Muscle of arm (tissue), 1 donor: ENCODE measurements at regions not wholly inside any gene's neighbourhood (a gene's known extent, or its start where the extent isn't known, plus 50 kb on each side); places are given as distances from the start of the nearest gene placed in this dataset.

Experiments
- DNase-seq: peaks from one replicate; pipeline ENCODE4 v3.0.0-alpha.2; 2013

DNA sequence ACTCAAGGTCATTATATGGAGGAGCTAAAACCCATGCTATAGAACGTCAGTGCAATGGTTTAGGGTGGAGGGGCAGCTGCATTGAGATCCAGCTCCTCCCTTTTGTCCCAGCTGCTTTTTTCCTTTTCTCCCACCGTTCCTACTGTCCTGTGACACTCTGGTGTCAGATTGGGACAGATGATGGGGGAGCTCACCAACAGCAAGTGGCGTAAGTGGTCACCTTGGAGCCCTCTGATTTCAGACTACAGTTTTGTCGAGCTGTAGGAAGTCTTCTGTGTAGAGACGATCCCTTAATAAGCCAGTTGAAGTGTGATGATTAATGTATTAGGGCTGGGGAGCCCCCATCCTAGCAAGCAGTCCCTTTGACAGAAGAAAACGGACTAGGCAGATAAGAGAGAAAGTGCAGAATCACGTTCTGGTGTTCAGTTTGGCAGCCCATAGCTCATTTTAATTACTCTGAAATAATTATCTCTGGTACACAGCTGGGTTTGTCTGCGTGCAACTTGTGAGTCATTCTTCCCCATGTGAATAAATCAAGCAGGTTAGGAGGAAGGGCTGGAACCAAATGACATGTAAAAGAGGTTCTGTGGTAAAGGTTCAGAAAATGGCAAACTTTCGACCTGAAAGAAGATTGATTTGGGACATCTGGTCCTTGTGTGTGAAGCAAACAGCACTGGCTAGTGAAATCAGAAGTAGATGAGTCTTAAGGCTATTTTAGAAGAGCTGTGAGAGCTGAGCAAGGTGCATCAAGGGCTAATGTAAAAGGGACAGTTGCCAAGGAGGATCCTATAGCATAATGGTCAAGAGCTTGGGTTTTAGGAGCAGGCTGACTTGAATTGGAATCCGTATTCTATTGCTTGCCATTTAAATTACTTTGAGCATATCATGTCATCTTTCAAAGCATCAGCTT, 241.4 kb downstream of the EDEM1 start:
- DNase-seq: no peak

DNA sequence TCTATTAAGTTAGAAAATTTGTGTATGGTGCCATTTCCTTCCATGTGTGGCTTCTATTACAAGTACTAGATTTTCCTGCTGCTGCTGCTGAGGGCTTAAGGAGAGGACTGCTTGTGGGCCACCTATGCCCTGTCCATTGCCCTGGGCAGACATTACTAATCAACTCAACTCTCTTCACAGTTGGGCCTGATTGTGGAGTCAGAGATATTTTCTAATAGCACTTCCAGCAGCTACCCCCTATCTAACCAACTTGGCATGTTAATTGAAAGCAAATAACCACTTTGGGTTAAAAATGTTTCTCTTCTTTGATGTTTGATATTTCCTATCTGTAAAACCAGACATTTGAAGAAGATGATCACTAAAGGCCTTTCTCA, 242.0 kb downstream of the EDEM1 start:
- no peak for DNase-seq

DNA sequence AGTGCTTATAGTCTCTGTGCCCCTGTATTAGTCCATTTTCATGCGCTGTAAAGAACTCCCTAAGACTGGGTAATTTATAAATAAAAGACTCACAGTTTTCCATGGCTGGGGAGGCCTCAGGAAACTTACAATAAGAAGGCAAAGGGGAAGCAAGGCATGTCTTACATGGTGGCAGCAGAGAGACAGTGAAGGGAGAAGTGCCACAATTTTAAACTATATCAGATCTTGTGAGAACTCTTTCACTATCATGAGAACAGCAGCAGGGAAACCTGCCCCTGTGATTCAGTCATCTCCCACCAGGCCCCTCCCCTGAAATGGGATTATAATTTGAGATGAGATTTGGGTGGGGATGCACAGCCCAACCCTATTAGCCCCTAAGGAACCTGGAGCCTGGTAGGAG, 243.2 kb downstream of the EDEM1 start:
- DNase-seq: no peak

DNA sequence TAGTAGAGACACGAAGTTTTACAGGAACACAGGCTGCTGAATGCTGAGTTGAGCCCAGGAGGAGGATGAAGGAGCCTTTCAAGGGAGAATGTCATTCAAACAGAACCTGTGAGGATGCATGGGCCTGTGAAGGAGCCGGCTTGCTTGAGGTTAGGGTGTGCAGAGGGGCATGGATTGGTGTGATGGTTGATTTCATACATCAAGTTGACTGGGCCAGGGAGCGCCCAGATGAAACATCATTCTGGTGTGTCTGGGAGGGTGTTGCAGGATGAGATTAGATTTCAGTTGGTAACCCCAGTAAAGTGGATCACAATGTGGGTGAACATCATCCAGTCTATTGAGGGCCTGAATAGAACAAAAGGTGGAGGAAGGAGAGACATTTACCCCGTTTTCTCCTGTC, 243.6 kb downstream of the EDEM1 start:
- no peak for DNase-seq

DNA sequence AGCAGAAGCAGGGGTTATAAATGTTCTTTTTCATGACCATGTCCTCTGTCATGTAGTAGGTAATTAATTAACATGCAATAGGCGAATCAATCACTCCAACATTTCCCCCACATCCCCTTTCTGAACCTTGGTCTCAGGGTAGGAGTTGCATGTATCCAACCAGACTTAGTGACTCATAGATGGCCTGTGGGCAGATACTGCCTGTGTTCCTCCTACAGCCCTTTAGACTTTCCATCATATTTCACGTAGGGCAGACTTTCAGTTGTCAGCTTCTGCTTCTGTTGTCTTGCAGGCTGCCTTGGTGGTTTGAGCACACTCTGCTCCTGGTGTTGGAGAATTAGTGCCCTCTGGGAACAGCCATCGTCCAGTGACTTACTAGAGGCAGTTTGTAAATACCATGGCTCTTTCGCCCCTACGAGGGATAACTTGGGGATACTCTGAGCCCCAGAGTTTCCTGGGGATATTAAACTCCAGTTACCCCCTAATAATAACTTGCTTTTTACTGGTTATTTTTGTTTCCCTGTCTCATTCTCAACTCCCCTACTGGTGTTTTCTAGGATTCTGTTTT, 244.4 kb downstream of the EDEM1 start:
- DNase-seq: no peak

DNA sequence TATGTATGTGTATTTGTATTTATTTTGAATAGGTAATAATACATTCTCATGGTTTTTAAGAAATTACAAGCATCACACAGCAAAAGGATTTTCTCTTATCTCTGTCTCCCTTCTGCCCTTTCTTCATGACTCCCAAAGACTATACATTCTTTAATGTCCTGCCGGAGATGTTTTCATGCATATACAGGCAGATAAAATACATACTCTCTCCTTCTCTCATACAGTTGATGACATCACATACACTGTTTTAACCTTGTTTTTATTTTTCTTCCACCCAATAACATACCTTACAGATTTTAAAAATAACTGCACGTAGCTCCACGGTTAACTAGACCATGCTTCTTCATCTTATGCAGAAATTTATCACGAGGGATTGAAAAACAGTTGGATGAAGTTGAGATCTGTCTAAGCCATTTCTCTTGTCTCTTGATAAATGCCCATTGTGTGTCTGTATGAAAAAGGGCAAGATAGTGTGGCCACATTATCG, 249.8 kb downstream of the EDEM1 start:
- DNase-seq: no peak

DNA sequence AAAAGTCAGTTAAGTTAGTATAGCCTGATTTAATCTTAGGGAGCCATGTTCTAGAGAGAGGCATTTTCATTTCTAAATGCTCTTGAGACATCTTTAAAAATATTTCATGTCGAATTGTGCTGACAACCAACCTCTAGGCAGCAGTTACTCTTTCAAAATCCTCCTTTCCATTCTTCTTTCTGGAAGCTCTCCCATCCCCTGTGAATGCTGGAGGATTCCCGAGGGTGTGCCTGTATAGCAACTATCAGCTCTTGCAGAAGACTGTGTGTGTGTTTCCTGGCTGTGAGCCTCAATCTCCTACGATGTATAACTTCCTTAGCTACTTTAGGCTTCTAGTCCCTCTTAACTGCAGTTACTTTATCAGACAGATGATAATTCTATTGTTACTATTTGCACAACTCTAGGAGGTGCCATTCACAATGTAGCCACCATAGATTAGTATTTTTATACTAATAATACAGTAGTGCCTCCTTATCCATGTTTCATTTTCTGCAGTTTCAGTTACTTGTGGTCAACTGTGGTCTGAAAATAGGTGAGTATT, 250.3 kb downstream of the EDEM1 start:
- DNase-seq: no peak

DNA sequence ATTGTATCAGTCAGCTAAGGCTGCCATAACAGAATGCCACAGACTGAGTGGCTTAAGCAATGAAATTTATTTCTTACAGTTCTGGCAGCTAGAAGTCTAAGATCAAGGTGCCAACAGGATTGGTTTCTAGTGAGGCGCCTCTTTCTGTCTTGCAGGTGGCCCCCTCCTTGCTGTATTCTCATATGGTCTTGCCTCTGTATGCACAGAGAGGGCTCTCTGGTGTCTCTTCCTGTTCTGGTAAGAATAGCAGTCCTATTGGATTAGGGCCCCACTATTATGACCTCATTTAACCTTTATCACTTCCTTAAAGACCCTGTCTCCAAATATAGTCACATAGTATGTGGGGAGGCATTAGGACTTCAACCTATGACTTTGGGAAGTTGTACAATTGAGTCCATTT, 253.9 kb downstream of the EDEM1 start:
- no peak for DNase-seq

DNA sequence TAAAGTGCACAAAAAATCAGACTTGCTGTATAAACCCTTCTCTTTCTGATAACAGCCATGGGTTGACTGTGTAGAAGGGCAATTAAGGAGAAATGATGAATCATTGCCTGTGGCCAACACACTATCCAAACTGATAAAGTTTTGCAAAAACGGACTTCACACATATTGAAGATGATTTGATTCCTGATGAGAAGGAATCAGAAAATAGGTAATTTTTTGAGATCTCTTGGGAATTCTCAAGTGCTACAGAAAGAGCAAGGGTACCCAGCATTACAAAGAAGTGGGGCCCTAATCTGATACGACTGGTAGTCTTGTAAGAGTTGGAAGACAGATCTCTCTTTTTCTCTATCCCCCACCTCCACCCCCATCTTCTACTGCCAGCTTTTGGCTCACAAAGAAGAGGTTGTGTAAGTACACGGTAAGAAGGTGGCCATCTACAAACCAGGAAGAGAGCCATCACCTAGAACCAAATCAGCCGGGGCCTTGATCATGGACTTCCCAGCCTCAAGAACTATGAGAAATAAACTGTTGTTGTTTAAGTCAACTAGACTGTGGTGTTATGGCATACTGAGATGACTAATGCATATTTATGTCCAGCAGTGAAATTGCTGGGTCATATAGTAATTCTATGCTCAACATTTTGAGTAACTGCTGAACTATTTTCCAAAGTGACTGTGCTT, 254.7 kb downstream of the EDEM1 start:
- DNase-seq: no peak

DNA sequence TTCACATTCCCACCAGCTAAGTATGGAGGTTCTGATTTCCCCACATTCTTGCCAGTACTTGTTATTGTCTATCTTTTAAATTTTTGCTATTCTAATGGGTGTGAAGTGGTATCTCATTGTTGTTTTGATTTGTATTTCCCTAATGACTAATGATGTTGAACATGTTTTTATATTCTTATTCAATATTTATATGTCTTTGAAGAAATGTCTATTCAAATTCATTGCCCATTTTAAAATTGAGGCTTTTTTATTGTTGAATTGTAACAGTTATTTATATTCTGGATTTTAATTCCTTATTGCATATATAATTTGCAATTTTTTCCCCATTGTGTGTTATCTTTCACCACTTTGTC, 255.3 kb downstream of the EDEM1 start:
- DNase-seq: no peak

DNA sequence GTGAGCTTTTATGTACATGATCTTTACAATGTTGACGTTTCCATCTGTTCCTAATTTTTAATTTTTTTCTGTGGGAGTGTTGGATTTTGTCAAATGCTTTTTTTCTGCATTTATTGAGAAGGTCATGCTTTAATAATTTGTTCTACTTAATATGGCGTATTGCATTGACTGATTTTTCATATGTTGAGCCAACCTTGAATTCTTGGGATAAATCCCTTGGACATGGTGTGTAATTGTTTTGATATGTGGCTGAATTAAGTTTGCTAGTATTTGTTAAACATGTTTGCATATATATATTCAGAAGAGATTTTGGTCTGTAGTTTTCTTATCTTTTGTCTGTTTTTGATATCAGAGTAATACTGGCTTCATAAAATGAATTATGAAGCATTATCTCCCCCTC, 256.7 kb downstream of the EDEM1 start:
- DNase-seq: no peak

DNA sequence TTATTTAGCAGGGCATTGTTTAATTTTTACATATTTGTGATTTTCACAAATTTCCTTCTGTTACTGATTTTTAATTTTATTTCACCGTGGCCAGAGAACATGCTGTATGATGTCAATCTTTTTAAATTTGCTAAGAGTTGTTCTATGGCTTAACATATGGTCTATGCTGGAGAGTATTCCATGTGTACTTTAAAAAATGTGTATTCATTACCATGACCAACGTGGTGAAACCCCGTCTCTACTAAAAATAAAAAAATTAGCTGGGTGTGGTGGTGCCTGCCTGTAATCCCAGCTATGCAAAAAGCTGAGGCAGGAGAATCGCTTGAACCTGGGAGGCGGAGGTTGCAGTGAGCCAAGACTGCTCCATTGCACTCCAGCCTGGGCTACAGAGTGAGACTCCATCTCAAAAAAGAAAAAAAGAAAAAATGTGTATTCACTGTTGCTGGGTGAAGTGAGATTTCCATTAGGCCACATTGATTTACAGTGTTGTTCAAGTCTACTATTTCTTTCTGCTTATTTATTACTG, 258.2 kb downstream of the EDEM1 start:
- no peak for DNase-seq

DNA sequence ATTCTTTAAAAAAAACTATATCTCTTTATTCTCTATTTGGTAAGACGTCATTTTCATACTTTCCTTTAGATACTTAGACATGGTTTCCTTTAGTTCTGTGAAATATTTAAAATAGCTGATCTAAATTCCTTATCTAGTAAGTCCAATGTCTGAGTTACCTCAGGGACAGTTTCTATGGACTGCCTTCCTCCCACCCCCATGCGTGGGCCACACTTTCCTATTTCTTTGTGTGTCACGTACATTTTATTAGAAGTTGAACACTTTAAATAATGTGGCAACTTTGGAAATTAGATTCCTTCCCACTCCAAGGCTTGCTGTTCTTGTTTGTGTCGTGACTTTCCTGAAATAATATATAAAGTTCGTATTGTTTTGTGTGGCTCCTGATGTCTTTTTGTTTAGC, 260.7 kb downstream of the EDEM1 start:
- no peak for DNase-seq

DNA sequence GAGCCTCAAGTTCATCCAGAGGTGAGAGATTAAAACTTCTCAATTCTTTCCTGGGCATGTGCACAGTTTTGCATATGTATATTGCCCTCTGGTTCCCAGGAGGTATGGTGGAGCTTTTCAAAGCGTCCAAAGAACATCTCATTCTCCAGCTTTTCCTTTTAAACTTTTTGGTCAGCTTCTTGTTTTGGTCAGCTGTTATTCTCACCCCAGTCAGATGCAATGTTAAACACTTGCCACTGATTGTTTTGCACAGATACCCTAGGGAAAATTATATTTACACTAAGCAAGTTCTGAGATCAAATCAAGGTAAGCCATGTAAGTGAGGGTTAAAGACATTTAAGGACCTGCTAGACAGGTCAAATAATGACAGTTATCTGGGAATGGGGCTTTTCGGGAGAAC, 261.3 kb downstream of the EDEM1 start:
- DNase-seq: no peak

DNA sequence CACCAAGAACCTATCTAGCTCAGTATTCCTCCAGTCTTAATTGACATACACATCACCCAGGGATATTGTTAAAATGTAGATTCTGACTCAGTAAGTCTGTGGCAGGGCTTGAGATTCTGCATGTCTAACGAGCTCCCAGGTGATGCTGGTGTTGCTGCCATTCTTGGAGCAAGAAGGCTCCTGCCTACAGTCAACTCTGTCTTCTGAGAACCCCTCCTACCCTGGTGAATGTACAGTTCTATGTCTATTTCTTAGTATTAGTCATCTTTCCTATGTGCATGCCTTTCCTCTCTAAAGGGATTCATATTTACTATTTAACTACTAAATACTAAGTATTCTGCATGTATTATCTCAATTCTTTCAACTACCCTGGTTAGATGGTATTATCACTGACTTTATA, 268.7 kb downstream of the EDEM1 start:
- DNase-seq: no peak

DNA sequence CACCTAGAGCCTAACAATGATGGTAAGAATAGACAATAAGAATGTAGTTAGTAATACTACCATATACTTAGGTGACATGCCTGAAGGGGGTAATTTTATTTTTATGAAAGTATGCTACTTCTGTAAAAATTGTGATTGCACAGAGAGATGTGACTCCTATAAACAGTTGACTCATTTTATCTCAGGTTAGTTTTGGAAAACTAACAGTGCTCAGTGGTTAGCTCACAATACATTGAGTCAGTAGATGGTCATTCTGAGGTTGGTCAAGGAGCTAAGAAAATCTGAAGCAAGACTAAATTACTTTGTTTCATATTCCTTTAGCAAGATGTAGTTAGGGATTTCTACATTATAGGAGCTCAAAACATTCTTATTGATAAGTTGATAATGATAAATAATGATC, 271.0 kb downstream of the EDEM1 start:
- no peak for DNase-seq

DNA sequence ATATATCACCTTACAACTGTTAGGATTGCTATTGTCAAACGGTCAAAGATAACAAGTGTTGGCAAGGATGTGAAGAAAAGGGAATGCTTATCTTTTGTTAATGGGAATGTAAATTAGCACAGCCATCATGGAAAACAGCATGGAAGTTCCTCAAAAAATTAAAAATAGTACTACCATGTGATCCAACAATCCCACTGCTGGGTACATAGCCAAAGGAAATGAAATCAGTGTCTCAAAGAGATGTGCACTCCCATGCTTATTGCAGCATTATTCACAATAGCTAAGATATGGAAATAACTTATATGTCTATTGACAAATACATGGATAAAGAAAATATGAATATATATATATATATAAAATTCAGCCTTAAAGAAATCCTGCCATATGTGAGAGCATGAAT, 274.6 kb downstream of the EDEM1 start:
- no peak for DNase-seq

DNA sequence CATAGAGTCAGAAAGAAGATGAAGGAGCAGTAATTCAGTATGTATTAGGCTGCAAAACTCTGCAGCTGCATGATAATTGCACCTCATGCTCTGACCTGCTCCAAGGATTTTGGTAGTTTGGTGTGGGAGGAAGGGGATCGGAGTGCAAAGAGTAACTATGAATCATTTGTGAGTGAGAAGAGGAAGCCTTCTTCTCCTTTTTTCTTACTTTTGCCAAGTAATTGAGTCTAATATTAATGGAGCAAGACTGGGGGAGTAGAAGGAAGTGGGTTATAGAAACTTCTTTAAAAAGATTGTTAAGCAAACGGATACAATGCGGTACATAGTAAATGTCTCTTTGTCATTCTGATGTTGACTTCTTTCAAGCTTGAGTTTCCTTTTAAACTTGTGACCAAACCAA, 276.5 kb downstream of the EDEM1 start:
- no peak for DNase-seq

DNA sequence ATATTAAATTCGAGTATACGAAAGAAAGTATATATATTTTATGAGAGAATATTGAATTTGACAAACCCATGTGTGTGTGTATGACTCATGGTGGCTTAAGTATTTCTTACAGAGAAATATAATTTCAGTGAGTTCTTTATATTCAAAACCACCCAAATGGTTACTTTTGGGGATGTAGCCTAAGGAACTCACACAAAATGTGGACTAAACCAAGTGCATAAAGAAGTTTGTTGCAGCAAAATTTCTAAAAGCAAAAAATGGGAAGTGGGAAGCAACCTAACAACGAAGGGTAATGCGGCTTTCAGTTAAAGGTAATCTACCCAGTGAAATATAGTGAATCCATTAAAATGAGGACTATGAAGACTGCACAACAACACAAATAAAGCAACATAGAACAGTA, 277.1 kb downstream of the EDEM1 start:
- DNase-seq: no peak

DNA sequence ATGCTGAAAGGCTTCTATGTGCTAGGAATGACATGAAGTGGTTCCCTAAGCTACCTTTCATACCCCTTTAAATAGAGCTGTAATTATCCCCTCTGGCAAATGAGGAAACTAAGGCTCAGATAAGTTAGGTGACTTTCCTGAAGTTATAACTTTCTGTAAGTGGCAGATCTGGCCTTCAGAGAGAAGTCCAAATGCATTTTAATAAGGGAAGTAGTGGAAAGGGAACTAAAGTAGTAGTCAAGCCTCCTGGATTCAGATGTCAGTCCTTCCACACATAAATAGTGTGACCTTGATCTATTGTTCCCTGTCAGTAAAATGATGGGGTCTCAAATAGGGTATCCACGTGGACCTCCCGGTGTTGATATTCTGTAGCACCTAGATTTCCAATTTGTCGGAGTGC, 277.7 kb downstream of the EDEM1 start:
- no peak for DNase-seq

DNA sequence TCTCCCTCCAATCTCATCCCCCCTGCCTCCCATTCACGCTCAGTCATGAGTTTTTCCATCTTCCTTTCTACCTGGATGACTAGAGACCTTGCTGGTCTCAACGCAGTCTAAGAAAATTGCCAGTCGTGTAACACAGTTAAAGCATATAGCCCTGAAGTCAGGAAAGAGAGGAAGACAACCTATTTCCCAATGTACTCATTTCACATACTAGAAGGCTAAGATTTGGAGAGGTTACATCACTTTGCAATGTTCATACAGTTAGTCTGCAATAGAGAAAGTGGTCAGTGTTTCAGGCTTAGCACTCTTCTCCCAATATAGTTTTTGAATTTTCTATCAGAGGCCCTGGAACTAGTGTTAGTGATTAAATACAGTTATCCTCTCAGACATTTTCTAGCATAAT, 278.6 kb downstream of the EDEM1 start:
- DNase-seq: no peak

DNA sequence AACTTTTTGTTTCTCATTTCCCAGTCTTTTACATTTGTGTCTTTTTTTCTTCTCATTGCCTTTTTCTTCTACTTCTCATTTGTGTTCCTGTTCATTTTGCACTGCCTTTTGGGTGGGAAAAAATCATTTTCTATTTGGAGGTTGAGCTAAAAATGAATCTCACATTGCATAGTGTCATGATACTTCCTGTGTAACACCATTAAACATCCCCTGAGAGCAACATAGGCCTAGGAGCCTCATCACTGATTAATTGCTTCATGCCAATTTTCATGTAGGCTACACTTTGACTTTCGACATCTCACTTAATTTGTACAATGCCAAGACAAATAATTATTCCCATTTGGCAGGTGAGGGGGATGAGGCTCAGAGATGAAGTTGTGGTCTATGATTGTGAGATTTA, 279.2 kb downstream of the EDEM1 start:
- no peak for DNase-seq

DNA sequence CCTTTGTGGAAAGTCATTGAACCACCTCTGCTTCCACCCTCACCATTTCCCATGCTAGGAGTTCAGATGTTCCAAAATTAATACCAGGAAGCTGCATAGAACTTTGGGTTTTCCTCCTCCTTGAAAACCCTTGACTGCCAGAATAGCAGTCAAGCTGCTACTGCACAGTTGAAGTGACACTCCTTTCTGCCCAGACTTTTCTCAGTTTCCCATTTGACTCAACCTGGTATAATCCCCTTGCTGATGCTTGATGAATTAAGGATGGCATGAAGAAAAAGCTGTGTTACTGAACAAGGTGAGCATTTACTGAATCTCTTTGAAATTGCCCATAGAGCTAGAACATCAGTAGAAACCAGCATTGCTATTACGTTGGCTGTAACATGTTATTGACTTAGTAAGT, 286.0 kb downstream of the EDEM1 start:
- DNase-seq: no peak
